IMR-90 (cell line): ENCODE measurements at regions not wholly inside any gene's neighbourhood (a gene's known extent, or its start where the extent isn't known, plus 50 kb on each side); places are given as distances from the start of the nearest gene placed in this dataset.

Experiments
- ATAC-seq: fragments of 200-7000 bp; cut with Tn5 transposase; 2 replicates; pipeline ENCODE4 v1.9.1; 2020; ENCODE audit warnings: low read depth, mild to moderate bottlenecking, moderate library complexity
- BruUV-seq: library from RNA; stranded (reverse); fragments of 400-500 nt; replicated peaks from 2 replicates; lab custom pipeline; 2021; lab: Mats Ljungman, UMichigan
- CTCF ChIA-PET: fragments of 300-600 bp; formaldehyde crosslinking; extraction: SDS; loops from one replicate; lab custom pipeline; 2021; ENCODE audit warnings: antibody characterized with exemption; lab: Yijun Ruan, JAX
- POLR2A ChIA-PET: fragments of 300-600 bp; sonication (Branson Sonifier 250); formaldehyde crosslinking; loops from one replicate; lab custom pipeline; 2022; ENCODE audit warnings: antibody characterized with exemption; ENCODE audit not compliant: unreplicated experiment; lab: Charles Lee
- DNase-seq: peaks from one replicate; pipeline ENCODE4 v3.0.0; 2013
- H2AFZ ChIP-seq: replicated peaks from 2 replicates; pipeline ENCODE3; 2013; ENCODE audit warnings: low read length, mild to moderate bottlenecking; ENCODE audit not compliant: poor library complexity
- H2AK5ac ChIP-seq: 2 replicates; pipeline ENCODE4 v1.6.1; 2013; ENCODE audit warnings: low read depth, low read length, inconsistent platforms
- H2AK9ac ChIP-seq: replicated peaks from 2 replicates; pipeline ENCODE3; 2013; ENCODE audit warnings: mild to moderate bottlenecking, low read depth, low read length, moderate library complexity; ENCODE audit not compliant: poor library complexity
- H2BK120ac ChIP-seq: 2 replicates; pipeline ENCODE4 v1.6.1; 2013; ENCODE audit warnings: low read depth, low read length, inconsistent platforms
- H2BK15ac ChIP-seq: 3 replicates; pipeline ENCODE4 v1.6.1; 2013; ENCODE audit warnings: low read depth, low read length, inconsistent platforms
- H2BK20ac ChIP-seq: 2 replicates; pipeline ENCODE4 v1.6.1; 2013; ENCODE audit warnings: low read depth, mild to moderate bottlenecking, inconsistent platforms, low read length, moderate library complexity
- H2BK5ac ChIP-seq: 2 replicates; pipeline ENCODE4 v1.6.1; 2013; ENCODE audit warnings: mild to moderate bottlenecking, low read depth, low read length, inconsistent platforms; ENCODE audit not compliant: poor library complexity, severe bottlenecking
- H3K14ac ChIP-seq: replicated peaks from 2 replicates; pipeline ENCODE4 v1.6.1; 2013; ENCODE audit warnings: low read depth, low read length, inconsistent platforms
- H3K18ac ChIP-seq: 2 replicates; pipeline ENCODE4 v1.6.1; 2013; ENCODE audit warnings: low read depth, low read length, control low read depth
- H3K23ac ChIP-seq: 2 replicates; pipeline ENCODE4 v1.6.1; 2013; ENCODE audit warnings: low read depth, low read length, inconsistent platforms
- H3K27ac ChIP-seq: 2 replicates; pipeline ENCODE4 v1.5.1; 2013; ENCODE audit warnings: mild to moderate bottlenecking, control low read depth, low read length; ENCODE audit not compliant: insufficient read depth
- H3K27me3 ChIP-seq: 2 replicates; pipeline ENCODE4 v1.6.1; 2013; ENCODE audit warnings: low read length; ENCODE audit not compliant: control insufficient read depth, insufficient read depth
- H3K36me3 ChIP-seq: 2 replicates; pipeline ENCODE4 v1.6.1; 2013; ENCODE audit warnings: low read length, mixed read lengths; ENCODE audit not compliant: control insufficient read depth, insufficient read depth
- H3K4ac ChIP-seq: 2 replicates; pipeline ENCODE4 v1.6.1; 2013; ENCODE audit warnings: low read depth, low read length, inconsistent platforms
- H3K4me1 ChIP-seq: 2 replicates; pipeline ENCODE4 v1.6.1; 2013; ENCODE audit warnings: low read length, mixed read lengths; ENCODE audit not compliant: control insufficient read depth, insufficient read depth
- H3K4me2 ChIP-seq: 2 replicates; pipeline ENCODE4 v1.6.1; 2013; ENCODE audit warnings: low read depth, mild to moderate bottlenecking, control low read depth, low read length, moderate library complexity
- H3K4me3 ChIP-seq: 2 replicates; pipeline ENCODE4 v1.5.1; 2013; ENCODE audit warnings: low read depth, mild to moderate bottlenecking, control low read depth, low read length, moderate library complexity; ENCODE audit not compliant: insufficient read depth
- H3K56ac ChIP-seq: 2 replicates; pipeline ENCODE4 v1.6.1; 2013; ENCODE audit warnings: low read length, inconsistent platforms; ENCODE audit not compliant: insufficient read depth; ENCODE audit errors: extremely low read depth
- H3K79me1 ChIP-seq, 2 experiments: 2 replicates each; pipeline ENCODE4 v1.6.1; 2013; ENCODE audit warnings: low read length in 2 of 2, inconsistent platforms in 1 of 2, low read depth in 1 of 2
- H3K9ac ChIP-seq: 2 replicates; pipeline ENCODE4 v1.6.1; 2013; ENCODE audit warnings: low read depth, low read length, control low read depth
- H3K9me1 ChIP-seq: 2 replicates; pipeline ENCODE4 v1.6.1; 2013; ENCODE audit warnings: low read length, inconsistent platforms; ENCODE audit not compliant: insufficient read depth
- H3K9me3 ChIP-seq: 2 replicates; pipeline ENCODE4 v1.6.1; 2013; ENCODE audit warnings: low read length; ENCODE audit not compliant: control insufficient read depth, insufficient read depth
- H4K20me1 ChIP-seq: 2 replicates; pipeline ENCODE4 v1.6.1; 2013; ENCODE audit warnings: low read length, inconsistent platforms; ENCODE audit not compliant: insufficient read depth
- H4K5ac ChIP-seq: 2 replicates; pipeline ENCODE4 v1.6.1; 2013; ENCODE audit warnings: mild to moderate bottlenecking, low read depth, low read length, control low read depth
- H4K8ac ChIP-seq, 2 experiments: 2 replicates each; pipeline ENCODE4 v1.6.1; 2013; ENCODE audit warnings: low read depth in 2 of 2, low read length in 2 of 2, control low read depth in 1 of 2, inconsistent platforms in 1 of 2
- H4K91ac ChIP-seq: 2 replicates; pipeline ENCODE4 v1.6.1; 2013; ENCODE audit warnings: low read depth, low read length, inconsistent platforms; ENCODE audit not compliant: insufficient read depth
- CEBPB ChIP-seq: IDR thresholded peaks from 2 replicates; pipeline ENCODE4 v1.6.1; 2012; ENCODE audit warnings: low read depth, low read length, improper control_type of control experiment
- CHD1 ChIP-seq: IDR thresholded peaks from 2 replicates; pipeline ENCODE4 v1.6.1; 2012; ENCODE audit warnings: low read depth, low read length, improper control_type of control experiment
- CTCF ChIP-seq: conservative IDR thresholded peaks from 2 replicates; pipeline ENCODE4 v1.5.1; 2012; ENCODE audit warnings: mild to moderate bottlenecking, low read depth, low read length, improper control_type of control experiment
- ELK1 ChIP-seq: fragments of 150-350 bp; IDR thresholded peaks from 2 replicates; pipeline ENCODE4 v1.6.1; 2016; ENCODE audit warnings: low read depth, mild to moderate bottlenecking, low read length, moderate library complexity, borderline replicate concordance
- MAFK ChIP-seq: IDR thresholded peaks from 2 replicates; pipeline ENCODE4 v1.6.1; 2012; ENCODE audit warnings: low read depth, low read length, improper control_type of control experiment
- MAZ ChIP-seq: IDR thresholded peaks from 2 replicates; pipeline ENCODE4 v1.6.1; 2012; ENCODE audit warnings: low read depth, mild to moderate bottlenecking, low read length, improper control_type of control experiment, moderate library complexity, borderline replicate concordance
- MXI1 ChIP-seq: IDR thresholded peaks from 2 replicates; pipeline ENCODE4 v1.6.1; 2012; ENCODE audit warnings: low read depth, mild to moderate bottlenecking, low read length, moderate library complexity, borderline replicate concordance
- RAD21 ChIP-seq: IDR thresholded peaks from 2 replicates; pipeline ENCODE4 v1.6.1; 2012; ENCODE audit warnings: low read length, improper control_type of control experiment
- RFX5 ChIP-seq: IDR thresholded peaks from 2 replicates; pipeline ENCODE4 v1.8.0; 2012; ENCODE audit warnings: low read depth, mild to moderate bottlenecking, low read length, moderate library complexity
- USF2 ChIP-seq: fragments of 150-350 bp; IDR thresholded peaks from 2 replicates; pipeline ENCODE4 v1.6.1; 2017; ENCODE audit warnings: mild to moderate bottlenecking, antibody characterized with exemption, low read length, low read depth
- WGBS, 2 experiments: methylation state at CpG; one replicate each; pipeline versions ENCODE4 v1.1.5 to v1.1.7; 2013; ENCODE audit warnings: missing lambda C conversion rate in 2 of 2; ENCODE audit not compliant: insufficient read length in 1 of 2; ENCODE audit errors: extremely low coverage in 2 of 2; 5-methylcytosine and 5-hydroxymethylcytosine counted together
- dilution Hi-C: fragments of 300-500 bp; cut with HindIII; formaldehyde crosslinking; loops from one replicate; pipeline ENCODE4 v1.14.3; 2018; ENCODE audit warnings: low sequenced_read_pairs; ENCODE audit not compliant: unreplicated experiment
- in situ Hi-C: fragments of 300-500 bp; cut with MboI; formaldehyde crosslinking; loops from 3 replicates; pipeline ENCODE4 v1.14.3; 2019; ENCODE audit warnings: low sequenced_read_pairs, inconsistent platforms, mixed read lengths
- intact Hi-C: fragments of 100-400 bp; cut with micrococcal nuclease; formaldehyde crosslinking; loops from 2 replicates; pipeline ENCODE4 v1.10.0; 2022

- no peak overlapping the region for H3K23ac ChIP-seq
- no peak overlapping the region for H3K18ac ChIP-seq
- in situ Hi-C loops = no loop called here
- intact Hi-C loops = no loop called here
- H4K91ac ChIP-seq = no peak overlapping the region
- H2BK20ac ChIP-seq = no peak overlapping the region
- TF ChIP-seq CEBPB (no peak), RAD21 (no peak), ELK1 (no peak), CTCF (no peak), RFX5 (no peak), MXI1 (no peak), USF2 (no peak), MAZ (no peak), CHD1 (no peak), MAFK (no peak)
- no peak overlapping the region for H3K4me2 ChIP-seq
- ChIA-PET CTCF (no interaction called here), POLR2A (no interaction called here)
- 80% methylated on average over 4 of the region's 19 CpGs; no CpG with 5 or more reads in 1 of the 2 experiments for WGBS, 2 experiments
- H4K5ac ChIP-seq = no peak overlapping the region
- H2BK120ac ChIP-seq = no peak overlapping the region
- no peak overlapping the region for H3K56ac ChIP-seq
- H2BK15ac ChIP-seq = no peak overlapping the region
- H3K9ac ChIP-seq = no peak overlapping the region
- no peaks in the 10 kb centered on the region for H3K79me1 ChIP-seq
- H3K27me3 ChIP-seq = peaks cover 80% of the 10 kb centered on the region
- no peak overlapping the region for H3K14ac ChIP-seq
- H3K4me3 ChIP-seq = no peak overlapping the region
- no peaks in the 10 kb centered on the region for H3K36me3 ChIP-seq
- H2BK5ac ChIP-seq = no peak overlapping the region
- H4K8ac ChIP-seq = no peak overlapping the region
- no peak overlapping the region for H3K4ac ChIP-seq
- H2AK9ac ChIP-seq = no peak overlapping the region
- no peak overlapping the region for H3K27ac ChIP-seq
- DNase-seq (no peak), ATAC-seq (no peak)
- BruUV-seq = no TSS peak
- no peaks in the 10 kb centered on the region for H4K20me1 ChIP-seq
- no peaks in the 10 kb centered on the region; the same call in 1 of the 2 replicates for H3K9me3 ChIP-seq
- H3K4me1 ChIP-seq = peaks cover 2% of the 10 kb centered on the region; the same call in 1 of the 2 replicates
- no peak overlapping the region for H2AFZ ChIP-seq
- no peak overlapping the region for H2AK5ac ChIP-seq
- no peaks in the 10 kb centered on the region for H3K9me1 ChIP-seq
- dilution Hi-C loops = no loop called here
Measured at GRCh38 chr2:120439637-120440384, 93.9 kb downstream of the INHBB start.
